GM03348 (cell line): ENCODE measurements at regions not wholly inside any gene's neighbourhood (a gene's known extent, or its start where the extent isn't known, plus 50 kb on each side); places are given as distances from the start of the nearest gene placed in this dataset.

Source experiments
- DNase-seq: peaks from one replicate; pipeline ENCODE4 v3.0.0; 2012; ENCODE audit warnings: low spot score

GRCh38 chr3:25229586-25229985 lies 198.5 kb upstream of the RARB start:
- no peak for DNase-seq

GRCh38 chr3:25235031-25235430 lies 193.0 kb upstream of the RARB start:
- no peak for DNase-seq

GRCh38 chr3:25235466-25235865 lies 192.6 kb upstream of the RARB start:
- DNase-seq = no peak

GRCh38 chr3:25237602-25238001 lies 190.5 kb upstream of the RARB start:
- DNase-seq = no peak

GRCh38 chr3:25239042-25239441 lies 189.0 kb upstream of the RARB start:
- DNase-seq = no peak

GRCh38 chr3:25246913-25247312 lies 181.2 kb upstream of the RARB start:
- DNase-seq = no peak

GRCh38 chr3:25252291-25252690 lies 175.8 kb upstream of the RARB start:
- no peak for DNase-seq

- no peak for DNase-seq
Observed at GRCh38 chr3:25257026-25257425, 171.0 kb upstream of the RARB start.

- DNase-seq = no peak
Observed at GRCh38 chr3:25259871-25260270, 168.2 kb upstream of the RARB start.

- DNase-seq = no peak
Observed at GRCh38 chr3:25262322-25262721, 165.7 kb upstream of the RARB start.

- no peak for DNase-seq
Observed at GRCh38 chr3:25265284-25265683, 162.8 kb upstream of the RARB start.

GRCh38 chr3:25266677-25267076 lies 161.4 kb upstream of the RARB start:
- DNase-seq = no peak

GRCh38 chr3:25272090-25272489 lies 156.0 kb upstream of the RARB start:
- DNase-seq = no peak

GRCh38 chr3:25273582-25274171 lies 154.4 kb upstream of the RARB start:
- DNase-seq = no peak

GRCh38 chr3:25277503-25277902 lies 150.6 kb upstream of the RARB start:
- DNase-seq = no peak

GRCh38 chr3:25281041-25281731 lies 146.9 kb upstream of the RARB start:
- DNase-seq = no peak

GRCh38 chr3:25281732-25282126 lies 146.3 kb upstream of the RARB start:
- DNase-seq = no peak

GRCh38 chr3:25283613-25284012 lies 144.4 kb upstream of the RARB start:
- DNase-seq = no peak

GRCh38 chr3:25284249-25284648 lies 143.8 kb upstream of the RARB start:
- no peak for DNase-seq

GRCh38 chr3:25287291-25287884 lies 140.7 kb upstream of the RARB start:
- no peak for DNase-seq

- no peak for DNase-seq
Observed at GRCh38 chr3:25288413-25288812, 139.7 kb upstream of the RARB start.

GRCh38 chr3:25289156-25289555 lies 138.9 kb upstream of the RARB start:
- no peak for DNase-seq

GRCh38 chr3:25289663-25290062 lies 138.4 kb upstream of the RARB start:
- DNase-seq = no peak

- no peak for DNase-seq
Observed at GRCh38 chr3:25291481-25291905, 136.6 kb upstream of the RARB start.
